ENCODE measurements at regions not wholly inside any gene's neighbourhood (a gene's known extent, or its start where the extent isn't known, plus 50 kb on each side); places are given as distances from the start of the nearest gene placed in this dataset.

DNA sequence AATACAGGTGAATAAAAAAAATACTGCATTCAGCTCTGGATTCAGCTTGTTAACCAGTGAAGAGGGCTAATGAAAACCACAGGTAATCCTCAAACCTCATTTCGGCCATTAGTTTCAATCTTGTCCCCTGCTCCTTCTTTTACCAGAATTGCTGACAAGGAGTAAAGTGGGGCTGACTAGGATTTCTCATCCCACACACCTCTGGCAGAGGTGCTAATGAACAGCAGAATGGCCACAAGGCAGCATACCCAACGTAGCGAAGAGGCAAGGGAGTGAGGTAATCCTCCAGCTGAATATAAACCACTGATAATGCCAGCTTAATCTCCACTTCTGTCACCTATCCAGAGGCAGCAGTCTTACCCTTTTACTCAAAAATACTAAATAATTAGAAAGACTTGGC is 248.8 kb upstream of the CDIN1 start:
- TF ChIP-seq, protein P1, sequence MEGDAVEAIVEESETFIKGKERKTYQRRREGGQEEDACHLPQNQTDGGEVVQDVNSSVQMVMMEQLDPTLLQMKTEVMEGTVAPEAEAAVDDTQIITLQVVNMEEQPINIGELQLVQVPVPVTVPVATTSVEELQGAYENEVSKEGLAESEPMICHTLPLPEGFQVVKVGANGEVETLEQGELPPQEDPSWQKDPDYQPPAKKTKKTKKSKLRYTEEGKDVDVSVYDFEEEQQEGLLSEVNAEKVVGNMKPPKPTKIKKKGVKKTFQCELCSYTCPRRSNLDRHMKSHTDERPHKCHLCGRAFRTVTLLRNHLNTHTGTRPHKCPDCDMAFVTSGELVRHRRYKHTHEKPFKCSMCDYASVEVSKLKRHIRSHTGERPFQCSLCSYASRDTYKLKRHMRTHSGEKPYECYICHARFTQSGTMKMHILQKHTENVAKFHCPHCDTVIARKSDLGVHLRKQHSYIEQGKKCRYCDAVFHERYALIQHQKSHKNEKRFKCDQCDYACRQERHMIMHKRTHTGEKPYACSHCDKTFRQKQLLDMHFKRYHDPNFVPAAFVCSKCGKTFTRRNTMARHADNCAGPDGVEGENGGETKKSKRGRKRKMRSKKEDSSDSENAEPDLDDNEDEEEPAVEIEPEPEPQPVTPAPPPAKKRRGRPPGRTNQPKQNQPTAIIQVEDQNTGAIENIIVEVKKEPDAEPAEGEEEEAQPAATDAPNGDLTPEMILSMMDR (conservative IDR thresholded peaks at IDR 0.05 in 1 of 2, IDR thresholded peaks at IDR 0.05 in 1 of 2; ENCODE audit: low read depth in 1 of 2, low read length in 2 of 2): no peak
- no peak for TF ChIP-seq EZH2 (IDR thresholded peaks at IDR 0.05; ENCODE audit: low read length, missing control alignments)
